ENCODE measurements at regions not wholly inside any gene's neighbourhood (a gene's known extent, or its start where the extent isn't known, plus 50 kb on each side); places are given as distances from the start of the nearest gene placed in this dataset.

- in situ Hi-C loops (cut with HindIII; ENCODE audit: low pct_ligation_motif_present, low sequenced_read_pairs), result no loop called here
- Histone ChIP-seq H3K27ac (no peak overlapping the region), H3K27me3 (replicated peaks) (peaks cover 41% of the 10 kb centered on the region), H3K36me3 (replicated peaks) (no peaks in the 10 kb centered on the region), H3K4me3 (ENCODE audit: low read depth, low read length) (no peak overlapping the region)
- DNase-seq, result no peak
- no peak for TF ChIP-seq CTCF (IDR thresholded peaks at IDR 0.05; ENCODE audit: low read depth, low read length, missing control alignments)
Measured at GRCh38 chr11:44361813-44362212, 51.9 kb upstream of the ALX4 start.

GRCh38 chr11:44363116-44363515 is 53.2 kb upstream of the ALX4 start:
- no peak for TF ChIP-seq CTCF (IDR thresholded peaks at IDR 0.05; ENCODE audit: low read depth, low read length, missing control alignments)
- Histone ChIP-seq H3K4me3 (ENCODE audit: low read depth, low read length) (no peak overlapping the region), H3K36me3 (replicated peaks) (no peaks in the 10 kb centered on the region), H3K27me3 (replicated peaks) (peaks cover 41% of the 10 kb centered on the region), H3K27ac (no peak overlapping the region)
- no peak for DNase-seq
- in situ Hi-C loops (cut with HindIII; ENCODE audit: low pct_ligation_motif_present, low sequenced_read_pairs), result no loop called here

DNA sequence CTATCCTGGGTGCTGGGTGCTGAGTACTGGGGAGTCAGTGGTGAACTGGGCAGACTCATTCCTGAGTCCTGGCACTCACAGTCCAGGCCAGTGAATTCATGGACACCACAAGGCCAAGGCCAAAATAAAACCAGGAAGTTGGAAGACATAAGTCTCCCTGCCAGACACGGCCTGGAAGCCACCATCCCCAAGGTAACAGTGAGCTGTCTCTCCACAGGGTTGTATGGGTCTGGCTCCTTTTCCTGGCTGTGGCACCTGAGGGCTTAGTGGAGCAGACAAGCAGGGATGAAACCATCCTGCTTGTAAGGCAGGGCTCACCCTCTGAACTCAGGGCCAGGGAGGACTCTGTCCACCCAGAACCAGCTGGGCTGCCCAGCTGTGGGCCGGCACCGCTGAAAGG is 54.7 kb upstream of the ALX4 start:
- Histone ChIP-seq H3K27ac (no peak overlapping the region), H3K4me3 (ENCODE audit: low read depth, low read length) (no peak overlapping the region), H3K27me3 (replicated peaks) (peaks cover 39% of the 10 kb centered on the region), H3K36me3 (replicated peaks) (no peaks in the 10 kb centered on the region)
- DNase-seq, result no peak
- TF ChIP-seq CTCF (IDR thresholded peaks at IDR 0.05; ENCODE audit: low read depth, low read length, missing control alignments), result no peak
- in situ Hi-C loops (cut with HindIII; ENCODE audit: low pct_ligation_motif_present, low sequenced_read_pairs), result no loop called here

DNA sequence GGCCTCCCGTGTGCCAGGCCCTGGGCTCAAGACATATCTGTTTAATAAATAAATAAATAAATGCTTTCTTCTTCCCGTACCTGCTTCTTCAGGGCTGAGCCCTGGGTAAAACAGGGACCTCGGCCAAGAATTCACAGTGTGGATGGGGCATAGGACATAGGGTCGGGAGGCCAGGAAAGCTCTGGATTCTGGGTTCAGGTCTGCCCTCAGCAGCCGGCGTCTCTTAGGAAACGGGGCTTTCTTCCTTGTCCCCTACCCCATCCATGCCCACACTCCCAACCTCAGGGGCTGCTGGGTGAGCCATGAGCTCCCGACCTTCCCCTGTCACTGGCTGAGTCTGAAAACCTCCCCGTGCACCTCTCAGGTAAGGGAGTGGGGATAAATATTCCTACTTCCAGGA is 55.7 kb upstream of the ALX4 start:
- no peak overlapping the region for H3K4me3 ChIP-seq (ENCODE audit: low read depth, low read length)
- TF ChIP-seq CTCF (IDR thresholded peaks at IDR 0.05; ENCODE audit: low read depth, low read length, missing control alignments), result no peak
- H3K27me3 ChIP-seq (replicated peaks), result peaks cover 30% of the 10 kb centered on the region
- in situ Hi-C loops (cut with HindIII; ENCODE audit: low pct_ligation_motif_present, low sequenced_read_pairs), result no loop called here
- DNase-seq, result no peak
- no peak overlapping the region for H3K27ac ChIP-seq
- no peaks in the 10 kb centered on the region for H3K36me3 ChIP-seq (replicated peaks)

- H3K4me3 ChIP-seq (ENCODE audit: low read depth, low read length), result no peak overlapping the region
- in situ Hi-C loops (cut with HindIII; ENCODE audit: low pct_ligation_motif_present, low sequenced_read_pairs), result no loop called here
- H3K27me3 ChIP-seq (replicated peaks), result peaks cover 26% of the 10 kb centered on the region
- no peak for DNase-seq
- H3K36me3 ChIP-seq (replicated peaks), result no peaks in the 10 kb centered on the region
- no peak for TF ChIP-seq CTCF (IDR thresholded peaks at IDR 0.05; ENCODE audit: low read depth, low read length, missing control alignments)
- H3K27ac ChIP-seq, result no peak overlapping the region
Measured at GRCh38 chr11:44366026-44366425, 56.1 kb upstream of the ALX4 start.

- in situ Hi-C loops (cut with HindIII; ENCODE audit: low pct_ligation_motif_present, low sequenced_read_pairs), result no loop called here
- TF ChIP-seq CTCF (IDR thresholded peaks at IDR 0.05; ENCODE audit: low read depth, low read length, missing control alignments), result no peak
- no peak overlapping the region for H3K4me3 ChIP-seq (ENCODE audit: low read depth, low read length)
- H3K27ac ChIP-seq, result no peak overlapping the region
- no peaks in the 10 kb centered on the region for H3K36me3 ChIP-seq (replicated peaks)
- no peak for DNase-seq
- H3K27me3 ChIP-seq (replicated peaks), result peaks cover 21% of the 10 kb centered on the region
Measured at GRCh38 chr11:44366741-44367140, 56.8 kb upstream of the ALX4 start.
